ENCODE measurements at regions not wholly inside any gene's neighbourhood (a gene's known extent, or its start where the extent isn't known, plus 50 kb on each side); places are given as distances from the start of the nearest gene placed in this dataset.

GRCh38 chr4:153922148-153922547 lies 133.3 kb upstream of the SFRP2 start:
- Histone ChIP-seq H3K4me1 (ENCODE audit: insufficient read depth, low read length) (no peaks in the 10 kb centered on the region), H3K4ac (ENCODE audit: low read depth, low read length) (no peak overlapping the region), H4K5ac (ENCODE audit: insufficient read length, low read depth, low read length) (no peak overlapping the region)

More at GRCh38 chr4:153922148-153922547, 133.3 kb upstream of the SFRP2 start:
- H3K4me2 ChIP-seq (ENCODE audit: insufficient read depth, insufficient read length, low read length): no peak overlapping the region
- H3K27me3 Mint-ChIP-seq (ENCODE audit: low read depth): no peaks in the 10 kb centered on the region
- no peaks in the 10 kb centered on the region for H3K9me3 ChIP-seq (ENCODE audit: control insufficient read depth, low read depth, low read length)
- H3K23ac ChIP-seq (ENCODE audit: insufficient read length, low read depth, low read length): no peak overlapping the region
- no peaks in the 10 kb centered on the region for H3K79me2 ChIP-seq (ENCODE audit: insufficient read depth, low read length)
- H2BK120ac ChIP-seq (ENCODE audit: low read depth, low read length, poor library complexity, severe bottlenecking): no peak overlapping the region
- H3K27ac Mint-ChIP-seq: no peak overlapping the region
- no peak overlapping the region for H2BK12ac ChIP-seq (ENCODE audit: insufficient read length, low read depth, low read length)
- H3K27ac ChIP-seq (ENCODE audit: insufficient read length, low read depth, low read length): no peak overlapping the region
- no peaks in the 10 kb centered on the region for H3K23me2 ChIP-seq (ENCODE audit: insufficient read length, low read depth, low read length, poor library complexity, severe bottlenecking)
- H3K4me3 Mint-ChIP-seq: no peak overlapping the region
- H3K36me3 Mint-ChIP-seq (ENCODE audit: insufficient read depth in 1 of 3, low read depth in 3 of 3): no peaks in the 10 kb centered on the region
- no peaks in the 10 kb centered on the region for H3K9me3 Mint-ChIP-seq
- H3K56ac ChIP-seq (ENCODE audit: insufficient read length, low read depth, low read length): no peak overlapping the region
- no peak overlapping the region for H3K14ac ChIP-seq (ENCODE audit: insufficient read depth, low read length)
- H4K8ac ChIP-seq (replicated peaks; ENCODE audit: insufficient read length, low read depth, low read length): no peak overlapping the region
- H2BK15ac ChIP-seq (ENCODE audit: low read depth, low read length): no peak overlapping the region
- TF ChIP-seq CTCF (conservative IDR thresholded peaks at IDR 0.05): no peak
- H2AK5ac ChIP-seq (ENCODE audit: insufficient read length, low read length): no peak overlapping the region
- no CpG with 5 or more reads among the region's 2 CpGs for WGBS (ENCODE audit: extremely low coverage, insufficient read length, low lambda C conversion rate)
- no peak overlapping the region for H2BK5ac ChIP-seq (ENCODE audit: insufficient read length, low read length)
- H2AFZ ChIP-seq (ENCODE audit: low read length): no peak overlapping the region
- no peak overlapping the region for H3T11ph ChIP-seq (ENCODE audit: low read length)
- H3K18ac ChIP-seq (ENCODE audit: insufficient read length, low read depth, low read length): no peak overlapping the region
- no peak overlapping the region for H3K9ac ChIP-seq (ENCODE audit: extremely low read depth, insufficient read length, low read length)
- H4K91ac ChIP-seq (ENCODE audit: insufficient read length, low read depth, low read length): no peak overlapping the region
- H3K4me1 Mint-ChIP-seq: no peaks in the 10 kb centered on the region
- no peaks in the 10 kb centered on the region for H3K27me3 ChIP-seq (ENCODE audit: insufficient read depth, low read length)
- H4K20me1 ChIP-seq (ENCODE audit: control insufficient read depth, insufficient read depth, insufficient read length): no peaks in the 10 kb centered on the region
- no peaks in the 10 kb centered on the region for H3K79me1 ChIP-seq (ENCODE audit: insufficient read depth, low read depth, low read length, poor library complexity, severe bottlenecking)
- no peak for DNase-seq
- no peak overlapping the region for H2BK20ac ChIP-seq (ENCODE audit: low read depth, low read length, poor library complexity, severe bottlenecking)

Data from H9 (cell line).